NCI-H345 treated with DMSO at 0.1 percent for 48 hours (cell line): ENCODE measurements at regions not wholly inside any gene's neighbourhood (a gene's known extent, or its start where the extent isn't known, plus 50 kb on each side); places are given as distances from the start of the nearest gene placed in this dataset.
"Not testable (repeated sequence)": the region's sequence is repeated elsewhere in the genome, so short reads cannot be mapped to it uniquely, and the experiment has no call there.

Experiments used
- DNase-seq: peaks from one replicate; lab custom pipeline; 2025; ENCODE audit not compliant: unreplicated experiment; lab: John Stamatoyannopoulos, UW

GRCh38 chr1:212155219-212155618 is 119.7 kb downstream of the DTL start:
- no peak for DNase-seq

GRCh38 chr1:212157252-212157651 is 121.7 kb downstream of the DTL start:
- no peak for DNase-seq

DNA sequence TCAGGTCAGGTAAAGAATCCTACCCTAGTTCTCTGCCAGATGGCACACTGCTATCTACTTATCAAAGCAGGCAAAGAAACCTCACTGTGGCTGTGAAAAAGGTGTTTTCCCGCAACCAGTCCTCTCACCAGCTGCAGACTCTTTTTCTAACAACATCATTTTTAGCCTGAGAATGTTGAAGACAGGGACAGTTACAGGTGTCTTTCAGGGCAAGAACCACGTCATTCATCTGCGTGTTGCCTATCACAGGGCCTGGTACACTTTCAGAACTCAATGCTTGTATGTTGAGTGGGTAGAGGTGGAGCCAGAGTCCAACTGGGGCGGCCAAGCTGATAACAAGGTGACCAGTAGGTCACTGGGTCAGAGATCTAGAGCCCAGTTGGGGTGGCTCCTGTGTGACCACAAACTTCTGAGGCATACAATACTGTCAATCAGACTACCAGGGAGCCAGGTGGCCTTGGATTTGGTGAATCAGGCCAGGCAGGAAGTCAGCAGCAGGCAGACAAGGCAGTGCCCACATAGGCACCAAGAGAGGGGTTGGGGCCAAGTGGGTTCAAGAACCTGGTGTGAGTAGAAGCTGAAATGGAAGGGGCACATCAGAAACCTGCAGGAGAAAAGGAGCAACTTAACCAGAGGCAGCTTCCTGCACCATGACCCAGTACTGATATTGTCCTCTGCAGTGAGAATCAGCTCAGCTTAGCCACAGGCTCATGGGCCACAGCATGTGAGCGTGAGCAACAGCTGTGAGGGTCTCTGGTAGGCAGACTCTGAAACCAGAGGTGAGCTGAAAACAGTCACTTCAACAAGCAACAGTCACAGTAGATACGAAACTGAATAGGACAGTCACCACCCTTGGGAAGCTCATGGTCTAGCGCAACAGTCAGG is 123.6 kb downstream of the DTL start:
- no peak for DNase-seq

GRCh38 chr1:212161231-212161781 is 123.9 kb upstream of the PPP2R5A start:
- no peak for DNase-seq

GRCh38 chr1:212162635-212163034 is 122.6 kb upstream of the PPP2R5A start:
- no peak for DNase-seq

DNA sequence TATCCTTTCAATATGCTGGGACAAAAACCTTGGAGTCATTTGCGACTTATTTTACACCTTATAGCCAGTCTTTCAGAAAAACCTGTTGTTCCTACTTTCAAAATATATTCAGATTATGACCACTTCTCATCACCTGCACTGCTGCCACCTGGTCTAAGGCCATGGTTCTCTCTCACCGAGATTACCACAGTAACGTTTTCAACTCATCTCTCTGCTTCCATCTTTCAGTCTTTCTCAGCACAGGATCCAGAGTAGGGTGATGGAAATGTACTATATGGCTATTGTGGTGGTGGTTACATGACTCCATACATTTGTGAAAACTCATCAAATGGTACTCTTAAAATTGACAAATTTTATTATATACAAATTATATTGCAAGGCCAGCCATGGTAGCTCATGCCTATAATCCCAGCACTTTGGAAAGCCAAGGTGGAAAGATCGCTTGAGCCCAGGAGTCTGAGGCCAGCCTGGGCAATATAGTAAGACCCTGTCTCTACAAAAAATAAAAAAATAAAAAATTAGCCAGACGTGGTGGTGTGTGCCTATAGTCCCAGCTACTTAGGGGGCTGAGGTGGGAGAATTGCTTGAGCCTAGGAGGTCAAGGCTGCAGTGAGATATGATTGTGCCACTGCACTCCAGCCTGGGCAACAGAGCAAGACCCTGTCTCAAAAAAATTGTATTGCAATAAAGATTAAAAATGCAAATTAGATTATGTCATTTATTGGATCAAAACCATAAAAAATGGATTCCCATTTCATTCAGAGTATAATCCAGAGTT is 120.9 kb upstream of the PPP2R5A start:
- no peak for DNase-seq

GRCh38 chr1:212166244-212166643 is 119.0 kb upstream of the PPP2R5A start:
- DNase-seq: no peak

DNA sequence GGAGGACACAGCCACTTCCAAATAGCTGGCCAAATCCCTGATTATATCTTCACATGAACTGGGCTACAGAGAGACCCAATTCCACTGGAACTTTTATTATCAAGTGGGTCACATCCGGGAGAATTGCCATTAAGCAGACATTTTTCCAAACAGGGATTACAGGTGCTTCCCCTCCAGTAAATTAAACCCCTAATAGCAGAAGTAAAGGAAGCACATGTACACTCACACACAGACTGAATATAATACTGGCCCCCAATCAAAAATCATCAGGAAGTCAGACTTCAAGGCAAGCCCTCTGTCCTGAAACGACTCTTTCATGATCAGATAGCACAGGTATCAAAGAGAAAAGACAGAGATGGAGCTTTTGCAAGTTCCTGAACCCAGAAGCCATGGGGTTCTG is 118.6 kb upstream of the PPP2R5A start:
- no peak for DNase-seq

DNA sequence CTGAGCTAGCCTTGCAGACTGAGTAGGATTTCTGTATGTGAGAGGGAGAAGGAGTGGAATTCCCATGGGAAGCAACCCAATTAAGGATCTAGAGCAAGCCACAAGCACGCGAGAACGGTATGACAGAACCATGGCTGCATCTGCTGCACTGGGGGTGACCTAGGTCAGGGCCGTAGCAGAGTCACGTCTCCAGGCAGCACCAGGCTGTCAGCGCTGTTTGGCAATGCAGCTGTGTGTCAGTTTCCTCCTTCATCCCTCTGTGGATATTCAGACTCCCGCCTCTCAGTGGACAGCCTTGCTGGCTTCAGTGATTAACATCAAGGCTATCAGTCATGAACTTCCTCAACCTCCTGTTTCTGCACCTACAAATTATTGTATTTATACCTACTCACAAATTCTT is 118.1 kb upstream of the PPP2R5A start:
- DNase-seq: no peak

DNA sequence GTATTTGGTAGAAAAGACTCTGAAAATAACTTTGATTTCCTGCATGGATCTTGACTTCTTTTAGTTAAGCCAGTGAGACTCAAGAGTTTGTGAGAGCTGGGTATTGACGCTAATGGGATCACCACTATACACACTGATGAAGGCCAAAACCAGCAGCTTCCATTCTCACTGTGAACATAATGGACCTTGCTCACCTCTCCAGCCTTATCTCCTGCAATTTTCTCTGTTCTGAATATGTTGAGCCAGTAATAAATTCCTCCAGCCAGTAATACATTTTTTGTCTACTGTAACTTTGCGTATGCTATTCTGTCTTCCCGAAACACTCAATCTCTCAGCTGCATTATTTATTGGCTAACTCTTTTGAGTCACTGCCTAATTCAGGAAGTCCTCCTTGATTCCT is 111.6 kb upstream of the PPP2R5A start:
- DNase-seq: no peak

DNA sequence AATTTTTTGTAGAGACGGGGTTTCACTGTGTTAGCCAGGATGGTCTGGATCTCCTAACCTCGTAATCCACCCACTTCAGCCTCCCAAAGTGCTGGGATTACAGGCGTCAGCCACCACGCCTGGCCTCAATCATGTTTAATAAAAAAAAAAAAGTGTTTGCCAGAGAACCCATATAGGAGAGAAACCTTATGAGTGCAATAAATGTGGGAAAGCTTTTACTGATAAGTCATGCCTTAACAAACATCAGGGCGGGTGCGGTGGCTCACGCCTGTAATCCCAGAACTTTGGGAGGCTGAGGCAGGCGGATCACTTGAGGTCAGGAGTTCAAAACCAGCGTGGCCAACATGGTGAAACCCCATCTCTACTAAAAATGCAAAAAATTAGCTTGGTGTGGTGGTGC is 110.9 kb upstream of the PPP2R5A start:
- DNase-seq: not testable (repeated sequence)

DNA sequence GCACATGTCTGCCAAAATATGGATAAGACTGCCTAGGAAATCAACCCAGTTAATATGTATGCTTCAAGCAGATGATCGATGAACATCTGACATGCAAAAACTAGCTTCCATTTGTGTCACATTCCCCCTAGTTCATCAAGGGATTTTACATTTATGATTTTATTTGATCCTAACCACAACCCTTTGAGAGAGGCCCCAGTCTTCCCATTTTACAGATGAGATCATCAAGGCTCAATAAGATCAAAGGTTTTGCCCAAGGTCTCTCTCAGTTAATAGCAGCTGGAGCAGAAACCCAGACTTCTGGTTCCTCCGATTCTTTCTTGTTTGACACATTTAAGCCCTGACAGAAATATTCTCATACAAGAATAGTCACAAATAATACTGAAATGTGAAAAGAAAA is 107.7 kb upstream of the PPP2R5A start:
- no peak for DNase-seq

- no peak for DNase-seq
These were observed 106.4 kb upstream of the PPP2R5A start for GRCh38 chr1:212178851-212179250.

DNA sequence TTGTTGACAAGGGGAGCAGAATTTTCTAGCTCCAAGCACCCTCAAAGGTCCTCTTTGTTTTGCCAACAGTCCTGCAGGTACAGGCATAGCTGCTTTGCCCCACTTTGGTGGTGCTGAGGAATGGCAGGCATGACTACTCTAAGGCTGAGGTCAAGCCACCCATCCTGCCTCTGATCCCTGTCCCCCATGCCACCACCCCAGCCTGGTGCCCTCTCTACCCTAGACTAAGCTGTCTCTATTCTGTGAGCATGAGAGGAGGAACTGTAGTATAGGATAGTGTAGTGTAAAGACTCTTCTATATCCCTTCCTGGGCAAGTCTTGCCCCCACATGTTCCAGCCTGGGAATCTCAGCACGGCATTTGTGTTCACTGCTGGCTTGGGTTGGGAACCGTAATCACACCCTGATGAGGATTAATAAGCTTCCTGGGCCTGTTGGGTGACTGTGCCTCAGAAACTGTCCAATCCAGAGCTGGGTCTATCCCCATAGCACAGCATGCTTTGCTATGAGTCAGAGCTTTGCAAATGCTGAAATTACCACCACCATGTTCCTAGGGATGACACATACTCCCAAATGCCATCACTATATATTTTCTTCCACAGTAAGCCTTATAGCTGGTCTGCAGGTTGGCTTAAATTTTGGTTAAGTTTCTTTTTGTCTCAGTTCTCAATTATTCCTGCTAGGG is 105.7 kb upstream of the PPP2R5A start:
- no peak for DNase-seq

DNA sequence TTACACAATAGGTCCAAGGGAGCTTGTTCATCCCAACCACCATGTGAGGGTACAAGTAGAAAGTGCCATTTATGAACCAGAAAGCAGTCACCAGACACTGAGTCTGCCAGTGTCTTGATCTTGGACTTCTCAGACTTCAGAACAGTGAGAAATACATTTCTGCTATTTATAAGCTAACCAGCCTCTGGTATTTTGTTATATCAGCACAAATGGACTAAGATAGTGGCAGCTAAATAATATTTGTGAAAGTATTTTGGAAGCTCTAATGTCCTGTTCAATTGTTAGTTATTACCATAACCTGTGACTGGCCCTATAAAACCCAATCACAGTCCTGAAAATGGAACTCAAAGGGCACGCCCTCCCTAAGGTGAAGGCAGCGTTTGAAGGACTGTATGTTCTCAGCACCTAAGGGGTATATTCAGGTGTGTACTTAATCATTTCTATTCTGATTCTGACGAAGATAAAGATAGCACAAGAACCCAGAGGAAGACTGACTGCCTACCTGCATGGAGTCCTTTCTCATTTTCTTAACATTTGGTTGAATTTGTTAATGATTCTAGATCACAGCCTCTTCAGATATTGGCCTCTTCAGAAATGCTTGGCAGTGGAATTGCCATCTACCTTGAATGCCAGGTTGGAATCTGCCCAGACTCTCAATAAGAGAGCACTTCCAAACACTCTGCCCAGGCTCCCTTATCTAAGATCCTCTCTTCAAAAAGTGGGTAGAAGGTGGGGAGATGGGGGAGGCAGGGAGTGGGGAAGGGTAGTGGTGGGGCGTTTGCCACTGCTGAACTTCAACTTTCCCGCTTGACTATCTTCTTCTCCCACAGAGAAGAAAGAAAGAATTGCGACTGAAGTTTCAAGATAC is 104.0 kb upstream of the PPP2R5A start:
- no peak for DNase-seq

DNA sequence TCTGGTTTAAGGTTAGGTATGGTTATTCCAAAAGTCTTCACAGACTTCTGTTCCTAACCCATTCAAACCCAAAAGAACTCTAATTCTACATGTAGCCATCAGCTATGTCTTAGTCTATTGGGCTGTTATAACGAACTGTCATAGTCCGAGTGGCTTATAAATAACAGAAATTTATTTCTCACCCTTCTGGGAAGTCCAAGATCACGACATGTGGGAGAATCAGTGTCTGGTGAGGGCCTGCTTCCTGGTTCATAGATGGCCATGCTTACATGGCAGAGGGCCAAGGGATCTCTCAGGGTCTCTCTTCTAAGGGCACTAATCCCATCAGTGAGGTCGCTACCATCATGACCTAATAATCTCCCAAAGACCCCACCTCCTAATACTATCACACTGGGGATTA is 103.0 kb upstream of the PPP2R5A start:
- no peak for DNase-seq

DNA sequence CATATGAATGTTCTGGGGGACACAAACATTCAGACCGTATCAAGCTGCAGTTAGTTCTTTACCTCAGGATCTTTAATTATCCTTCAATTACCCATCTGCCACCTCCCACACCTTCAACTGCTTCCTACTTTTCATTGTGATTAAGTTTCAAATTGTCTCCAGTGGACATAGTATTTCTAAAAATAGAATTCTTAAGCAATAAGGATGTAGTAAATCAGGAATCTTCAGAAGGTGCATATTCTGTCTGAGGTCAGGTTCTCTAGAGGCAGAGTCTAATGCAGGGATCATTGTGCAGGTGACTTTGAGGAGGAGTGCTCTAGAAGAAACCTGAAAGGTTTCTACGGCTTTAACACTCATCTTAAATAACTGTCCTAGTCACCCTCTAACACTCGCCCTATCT is 102.6 kb upstream of the PPP2R5A start:
- DNase-seq: no peak

GRCh38 chr1:212186427-212187207 is 98.6 kb upstream of the PPP2R5A start:
- no peak for DNase-seq

DNA sequence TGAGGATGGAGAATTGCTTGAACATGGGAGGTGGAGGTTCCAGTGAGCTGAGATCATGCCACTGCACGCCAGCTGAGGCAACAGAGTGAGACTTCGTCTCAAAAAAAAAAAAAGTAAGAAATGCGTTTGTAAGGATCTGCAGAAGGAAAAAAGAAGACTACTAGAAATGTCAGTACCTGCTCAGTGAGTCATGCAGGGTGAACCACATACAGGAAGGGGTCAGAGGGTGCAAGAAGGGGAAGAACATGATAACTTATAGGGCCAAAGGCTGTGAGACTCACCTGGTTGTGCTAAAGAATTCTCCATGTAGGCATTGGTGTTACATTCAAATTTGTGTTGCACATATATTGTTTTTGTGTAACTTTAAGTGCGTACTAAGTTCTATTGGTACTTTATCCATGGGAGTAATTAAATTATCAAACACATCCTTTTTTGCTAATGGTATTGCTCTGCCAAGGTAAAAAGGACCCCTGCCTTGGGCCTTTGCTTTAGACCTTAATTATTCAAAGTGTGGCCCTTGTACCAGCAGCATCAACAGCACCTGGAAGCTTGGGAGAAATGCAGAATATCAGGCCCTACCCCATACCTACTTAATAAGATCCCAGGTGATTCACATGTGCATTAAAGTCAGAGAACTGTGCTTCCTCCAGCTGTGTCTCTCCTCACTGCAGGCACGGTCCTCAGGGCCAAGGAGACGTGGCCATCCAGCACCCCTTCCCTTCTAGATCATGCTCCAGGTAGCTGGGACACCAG is 96.4 kb upstream of the PPP2R5A start:
- no peak for DNase-seq
